HAP-1 (cell line): ENCODE measurements at regions not wholly inside any gene's neighbourhood (a gene's known extent, or its start where the extent isn't known, plus 50 kb on each side); places are given as distances from the start of the nearest gene placed in this dataset.

Experiments used
- DNase-seq, 2 experiments: peaks; one replicate each; pipeline ENCODE4 v3.0.0-alpha.2; 2016 to 2020; ENCODE audit warnings: low spot score in 2 of 2
- H3K27me3 ChIP-seq: fragments of 250-450 bp; sonication (Bioruptor Pico); 2 replicates; pipeline ENCODE4 v1.5.1; 2020; ENCODE audit warnings: low read depth, mild to moderate bottlenecking, moderate library complexity
- H3K36me3 ChIP-seq: fragments of 250-450 bp; sonication (Bioruptor Pico); replicated peaks from 2 replicates; pipeline ENCODE4 v1.5.1; 2020; ENCODE audit warnings: mild to moderate bottlenecking
- H3K4me1 ChIP-seq: fragments of 250-450 bp; sonication (Bioruptor Pico); 2 replicates; pipeline ENCODE4 v1.5.1; 2020; ENCODE audit warnings: mild to moderate bottlenecking
- H3K4me3 ChIP-seq: fragments of 250-450 bp; sonication (Bioruptor Pico); 2 replicates; pipeline ENCODE4 v1.5.1; 2020; ENCODE audit warnings: mild to moderate bottlenecking, moderate library complexity
- H3K9me3 ChIP-seq: fragments of 250-450 bp; sonication (Bioruptor Pico); 2 replicates; pipeline ENCODE4 v1.5.1; 2020; ENCODE audit warnings: mild to moderate bottlenecking, moderate library complexity
- in situ Hi-C: fragments of 300-500 bp; cut with MboI; formaldehyde crosslinking; loops from 3 replicates; pipeline ENCODE4 v1.14.3; 2020; ENCODE audit warnings: low sequenced_read_pairs, inconsistent platforms, mixed read lengths

- H3K4me3 ChIP-seq, result no peak overlapping the region
Measured at GRCh38 chr16:6428861-6429260, 903.8 kb upstream of the RBFOX1 start.

GRCh38 chr16:6427621-6428020, 905.0 kb upstream of the RBFOX1 start:
- Histone ChIP-seq H3K36me3 (no peaks in the 10 kb centered on the region), H3K4me3 (no peak overlapping the region), H3K4me1 (no peaks in the 10 kb centered on the region), H3K9me3 (no peaks in the 10 kb centered on the region), H3K27me3 (no peaks in the 10 kb centered on the region)
- in situ Hi-C loops, result no loop called here
- no peak for DNase-seq

More at GRCh38 chr16:6428861-6429260, 903.8 kb upstream of the RBFOX1 start:
- Histone ChIP-seq H3K27me3 (no peaks in the 10 kb centered on the region), H3K9me3 (no peaks in the 10 kb centered on the region), H3K4me1 (no peaks in the 10 kb centered on the region), H3K36me3 (no peaks in the 10 kb centered on the region)
- no peak for DNase-seq
- in situ Hi-C loops, result no loop called here

- Histone ChIP-seq H3K4me1 (no peaks in the 10 kb centered on the region), H3K36me3 (no peaks in the 10 kb centered on the region), H3K4me3 (no peak overlapping the region), H3K9me3 (no peaks in the 10 kb centered on the region), H3K27me3 (no peaks in the 10 kb centered on the region)
- in situ Hi-C loops, result no loop called here
- no peak for DNase-seq
Measured at GRCh38 chr16:6407596-6407995, 925.0 kb upstream of the RBFOX1 start.

GRCh38 chr16:6406028-6406427, 926.6 kb upstream of the RBFOX1 start:
- H3K27me3 ChIP-seq, result no peaks in the 10 kb centered on the region
- H3K4me3 ChIP-seq, result no peak overlapping the region
- no peak for DNase-seq
- H3K4me1 ChIP-seq, result no peaks in the 10 kb centered on the region
- in situ Hi-C loops, result no loop called here
- no peaks in the 10 kb centered on the region for H3K9me3 ChIP-seq
- no peaks in the 10 kb centered on the region for H3K36me3 ChIP-seq

GRCh38 chr16:6382924-6383459, 949.7 kb upstream of the RBFOX1 start:
- DNase-seq, result no peak
- Histone ChIP-seq H3K4me3 (no peak overlapping the region), H3K4me1 (no peaks in the 10 kb centered on the region), H3K36me3 (no peaks in the 10 kb centered on the region), H3K9me3 (no peaks in the 10 kb centered on the region; the same call in 1 of the 2 replicates), H3K27me3 (no peaks in the 10 kb centered on the region)
- in situ Hi-C loops, result no loop called here

GRCh38 chr16:6381896-6382295, 950.7 kb upstream of the RBFOX1 start:
- H3K27me3 ChIP-seq, result no peaks in the 10 kb centered on the region
- in situ Hi-C loops, result no loop called here

GRCh38 chr16:6377956-6378355, 954.7 kb upstream of the RBFOX1 start:
- in situ Hi-C loops, result no loop called here
- H3K9me3 ChIP-seq, result no peaks in the 10 kb centered on the region
- no peak for DNase-seq
- no peaks in the 10 kb centered on the region for H3K36me3 ChIP-seq
- no peaks in the 10 kb centered on the region for H3K27me3 ChIP-seq
- no peaks in the 10 kb centered on the region for H3K4me1 ChIP-seq
- no peak overlapping the region for H3K4me3 ChIP-seq

More at GRCh38 chr16:6381896-6382295, 950.7 kb upstream of the RBFOX1 start:
- H3K4me1 ChIP-seq, result no peaks in the 10 kb centered on the region
- no peak overlapping the region for H3K4me3 ChIP-seq
- no peaks in the 10 kb centered on the region for H3K36me3 ChIP-seq
- no peaks in the 10 kb centered on the region; the same call in 1 of the 2 replicates for H3K9me3 ChIP-seq
- DNase-seq, result no peak

GRCh38 chr16:6375465-6376075, 957.1 kb upstream of the RBFOX1 start:
- no peaks in the 10 kb centered on the region for H3K27me3 ChIP-seq
- H3K4me1 ChIP-seq, result no peaks in the 10 kb centered on the region
- H3K36me3 ChIP-seq, result no peaks in the 10 kb centered on the region
- in situ Hi-C loops, result no loop called here
- no peak for DNase-seq
- no peak overlapping the region for H3K4me3 ChIP-seq
- no peaks in the 10 kb centered on the region for H3K9me3 ChIP-seq

- in situ Hi-C loops, result no loop called here
- Histone ChIP-seq H3K36me3 (no peaks in the 10 kb centered on the region), H3K9me3 (no peaks in the 10 kb centered on the region), H3K27me3 (no peaks in the 10 kb centered on the region), H3K4me1 (no peaks in the 10 kb centered on the region), H3K4me3 (no peak overlapping the region)
- DNase-seq, result no peak
Measured at GRCh38 chr16:6374821-6375220, 957.8 kb upstream of the RBFOX1 start.

- Histone ChIP-seq H3K27me3 (no peaks in the 10 kb centered on the region), H3K4me3 (no peak overlapping the region), H3K9me3 (0 out of 2 replicates have a peak, but pooled peaks cover 2% of the 10 kb centered on the region), H3K4me1 (no peaks in the 10 kb centered on the region), H3K36me3 (no peaks in the 10 kb centered on the region)
- in situ Hi-C loops, result no loop called here
- DNase-seq, result no peak
Measured at GRCh38 chr16:6364846-6365245, 967.8 kb upstream of the RBFOX1 start.

- Histone ChIP-seq H3K4me3 (no peak overlapping the region), H3K27me3 (no peaks in the 10 kb centered on the region), H3K4me1 (no peaks in the 10 kb centered on the region), H3K36me3 (no peaks in the 10 kb centered on the region), H3K9me3 (0 out of 2 replicates have a peak, but pooled peaks cover 2% of the 10 kb centered on the region)
- no peak for DNase-seq
- in situ Hi-C loops, result no loop called here
Measured at GRCh38 chr16:6363896-6364607, 968.6 kb upstream of the RBFOX1 start.

- in situ Hi-C loops, result no loop called here
- no peak for DNase-seq
- no peaks in the 10 kb centered on the region for H3K27me3 ChIP-seq
- no peak overlapping the region for H3K4me3 ChIP-seq
- 0 out of 2 replicates have a peak, but pooled peaks cover 2% of the 10 kb centered on the region for H3K9me3 ChIP-seq
- no peaks in the 10 kb centered on the region for H3K4me1 ChIP-seq
- no peaks in the 10 kb centered on the region for H3K36me3 ChIP-seq
Measured at GRCh38 chr16:6363396-6363795, 969.2 kb upstream of the RBFOX1 start.

GRCh38 chr16:6362321-6362720, 970.3 kb upstream of the RBFOX1 start:
- no peak for DNase-seq
- in situ Hi-C loops, result no loop called here
- Histone ChIP-seq H3K36me3 (no peaks in the 10 kb centered on the region), H3K4me1 (no peaks in the 10 kb centered on the region), H3K27me3 (no peaks in the 10 kb centered on the region), H3K9me3 (0 out of 2 replicates have a peak, but pooled peaks cover 2% of the 10 kb centered on the region), H3K4me3 (no peak overlapping the region)

- no peak for DNase-seq
- no peaks in the 10 kb centered on the region for H3K27me3 ChIP-seq
- no peaks in the 10 kb centered on the region for H3K36me3 ChIP-seq
- H3K4me1 ChIP-seq, result no peaks in the 10 kb centered on the region
- in situ Hi-C loops, result no loop called here
- 0 out of 2 replicates have a peak, but pooled peaks cover 2% of the 10 kb centered on the region for H3K9me3 ChIP-seq
- no peak overlapping the region for H3K4me3 ChIP-seq
Measured at GRCh38 chr16:6360641-6361040, 972.0 kb upstream of the RBFOX1 start.
